GM18868 (cell line): ENCODE measurements at regions not wholly inside any gene's neighbourhood (a gene's known extent, or its start where the extent isn't known, plus 50 kb on each side); places are given as distances from the start of the nearest gene placed in this dataset.

Experiments used
- ATAC-seq: cut with Tn5 transposase; IDR thresholded peaks from one replicate; pipeline ENCODE4 v1.9.1; 2021; ENCODE audit warnings: mild to moderate bottlenecking, moderate library complexity; ENCODE audit not compliant: unreplicated experiment

DNA sequence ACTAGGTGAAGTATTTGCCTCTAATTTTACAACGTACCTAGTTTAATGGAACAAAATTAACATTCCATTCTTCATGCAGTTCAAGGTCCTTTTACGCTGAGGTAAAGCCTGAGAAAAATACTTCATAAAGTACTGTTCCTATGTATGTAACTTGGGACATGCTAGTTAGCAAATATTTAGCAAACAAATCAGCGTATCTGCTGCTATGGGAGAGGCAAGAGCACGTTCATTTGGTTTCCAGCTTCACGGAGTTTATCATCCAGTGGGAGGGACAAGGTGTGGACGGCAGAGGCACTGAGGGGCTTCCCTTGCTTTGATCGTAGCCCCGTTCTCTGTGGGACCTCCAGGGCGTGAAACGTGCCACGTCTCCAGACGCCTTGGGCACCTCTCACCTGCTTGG lies 248.8 kb downstream of the IRS2 start:
- ATAC-seq, result no peak

GRCh38 chr13:109533350-109533749 lies 253.0 kb downstream of the IRS2 start:
- no peak for ATAC-seq

- no peak for ATAC-seq
Observed at GRCh38 chr13:109529964-109530363, 256.4 kb downstream of the IRS2 start.

GRCh38 chr13:109521719-109522118 lies 264.7 kb downstream of the IRS2 start:
- no peak for ATAC-seq

DNA sequence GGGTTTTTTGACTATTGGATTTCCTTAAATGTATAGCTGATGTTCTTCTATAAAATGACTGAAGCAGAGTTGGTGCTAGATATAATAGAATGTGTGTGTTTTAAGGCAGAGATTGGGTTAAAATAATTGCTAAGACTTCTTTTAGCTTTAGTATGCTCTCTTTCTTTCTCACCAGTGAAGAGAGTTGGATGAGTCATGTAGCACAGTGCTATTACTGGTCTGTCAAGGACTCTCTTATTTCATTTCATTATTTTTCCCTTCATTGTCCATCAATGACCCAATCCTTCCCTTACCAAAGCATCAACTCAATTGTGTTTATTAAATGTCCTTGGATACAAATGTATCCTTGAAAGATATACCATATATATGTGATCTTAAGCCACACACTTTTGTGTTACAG lies 268.9 kb downstream of the IRS2 start:
- ATAC-seq, result no peak

DNA sequence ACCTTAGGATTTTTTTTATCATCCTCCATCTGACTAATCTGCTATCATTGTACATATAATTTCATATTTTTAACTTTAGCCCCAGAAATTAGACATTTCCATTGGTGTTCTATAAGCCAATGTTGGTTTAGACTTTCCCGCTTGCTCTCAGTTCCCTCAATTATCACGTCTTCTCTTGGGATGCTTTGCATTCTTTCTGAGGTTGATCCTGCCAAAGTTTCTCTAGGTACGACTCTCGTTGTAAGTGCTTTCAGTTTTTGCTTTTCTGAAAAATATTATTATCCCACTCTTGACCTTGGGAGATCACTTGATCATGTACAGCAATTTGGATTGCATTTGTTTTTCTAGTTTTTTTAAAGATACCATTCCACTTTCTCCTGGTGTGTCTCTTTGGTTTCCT lies 270.2 kb downstream of the IRS2 start:
- ATAC-seq, result no peak

GRCh38 chr13:109510013-109510412 lies 276.4 kb downstream of the IRS2 start:
- no peak for ATAC-seq

- ATAC-seq, result no peak
Observed at GRCh38 chr13:109509154-109509900, 277.1 kb downstream of the IRS2 start.

DNA sequence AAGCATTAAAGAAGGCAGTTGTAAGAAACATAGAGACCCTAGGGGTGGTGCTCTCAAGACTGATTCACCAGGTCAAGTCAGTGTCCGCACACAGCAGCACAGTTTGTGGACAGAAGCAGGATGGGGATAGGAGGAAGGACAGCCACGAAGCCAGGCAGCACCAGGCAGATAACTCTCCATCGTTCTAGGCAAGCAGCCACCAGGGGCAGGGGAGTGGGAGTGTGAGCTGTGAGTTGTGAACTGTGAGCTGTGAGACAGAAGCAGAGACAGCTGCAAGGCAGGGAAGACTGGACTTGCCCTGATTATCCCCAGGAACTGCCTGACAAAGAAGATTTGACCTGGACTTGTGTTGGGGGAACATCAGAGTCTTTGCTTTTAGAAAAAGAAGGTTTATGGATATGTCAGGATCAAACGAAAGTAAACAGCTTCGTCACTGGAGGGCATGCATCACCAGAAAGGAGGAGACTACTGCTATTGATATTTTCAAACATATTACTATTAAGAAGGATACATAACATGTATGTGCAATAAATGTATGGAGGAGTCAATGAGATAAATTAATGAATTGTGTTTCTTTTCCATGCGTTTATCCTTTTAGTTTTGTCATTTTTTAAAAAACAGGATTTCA lies 286.1 kb downstream of the IRS2 start:
- ATAC-seq, result no peak

GRCh38 chr13:109497917-109498316 lies 288.5 kb downstream of the IRS2 start:
- ATAC-seq, result no peak

- no peak for ATAC-seq
Observed at GRCh38 chr13:109496216-109496615, 290.2 kb downstream of the IRS2 start.

DNA sequence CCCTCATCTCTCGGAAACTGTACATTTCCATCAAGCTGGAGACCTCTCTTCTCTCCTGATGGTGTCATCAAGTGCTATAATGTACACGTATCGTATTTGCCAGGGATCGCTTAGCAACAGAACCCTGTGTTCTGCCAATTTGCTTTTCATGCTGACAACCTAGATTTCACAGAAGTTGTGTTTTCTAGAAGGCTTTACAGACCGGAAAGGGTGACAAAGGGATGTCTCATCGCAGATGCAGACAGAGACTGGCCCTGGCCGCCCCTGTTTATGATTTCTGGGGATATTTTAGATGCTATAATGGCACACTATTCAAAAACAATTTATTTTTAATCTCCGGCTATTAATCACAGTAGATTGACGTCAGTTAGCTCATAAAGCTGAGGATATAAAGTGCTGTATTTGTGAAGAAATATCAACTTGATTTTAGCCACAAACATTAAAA lies 291.4 kb downstream of the IRS2 start:
- ATAC-seq, result no peak

DNA sequence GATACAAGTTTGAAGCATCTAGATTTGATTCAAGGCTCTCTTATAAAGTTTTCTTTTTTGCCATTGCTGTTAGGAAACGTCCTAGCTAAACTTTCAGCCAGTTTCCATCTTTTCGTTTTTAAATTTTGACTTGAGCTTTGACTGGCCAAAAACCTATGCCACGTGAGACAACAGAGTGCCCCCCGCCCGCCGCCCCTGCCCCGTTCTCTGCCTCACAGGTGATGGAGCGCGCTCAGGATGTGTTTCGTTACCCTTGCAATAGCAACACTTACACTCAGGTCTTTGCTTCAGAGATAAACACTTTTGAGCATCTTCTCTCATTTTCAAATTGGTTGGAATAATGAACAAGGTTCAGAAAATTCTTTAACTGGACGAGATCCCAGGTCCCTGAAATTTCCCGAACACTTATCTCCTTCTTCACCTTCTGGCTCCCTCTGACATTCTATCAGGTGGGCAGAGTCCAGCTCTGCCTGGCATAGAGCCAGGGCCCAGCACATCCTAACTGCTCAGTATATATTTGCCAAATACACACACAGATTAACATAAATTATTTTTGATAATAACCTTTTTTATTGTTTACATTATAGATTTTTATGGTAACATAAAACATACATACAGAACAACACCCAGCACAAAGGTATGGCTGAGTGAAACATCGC lies 301.1 kb downstream of the IRS2 start:
- ATAC-seq, result no peak

DNA sequence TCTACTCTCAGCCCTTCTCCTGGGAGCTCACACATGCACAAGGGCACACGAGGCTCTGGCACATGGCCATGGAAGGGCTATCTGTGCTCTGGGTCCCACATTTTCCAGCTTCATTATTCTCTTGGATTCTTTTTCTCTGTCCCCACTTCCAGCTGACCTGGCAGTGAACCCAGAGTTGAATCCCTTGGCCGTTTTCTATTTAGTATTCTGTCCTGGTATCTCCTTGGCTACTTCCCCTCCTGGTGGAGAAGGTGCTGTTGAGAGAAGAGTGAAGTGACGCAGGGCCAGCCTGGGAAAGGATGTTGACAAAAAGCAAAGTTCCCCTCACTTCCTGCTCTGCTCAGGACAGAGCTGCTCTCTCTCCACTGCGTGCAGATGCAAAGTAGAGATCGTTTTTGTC lies 303.1 kb downstream of the IRS2 start:
- no peak for ATAC-seq

GRCh38 chr13:109481040-109481439 lies 305.3 kb downstream of the IRS2 start:
- no peak for ATAC-seq

- no peak for ATAC-seq
Observed at GRCh38 chr13:109480011-109480955, 306.1 kb downstream of the IRS2 start.

GRCh38 chr13:109479534-109479933 lies 306.8 kb downstream of the IRS2 start:
- no peak for ATAC-seq

GRCh38 chr13:109476001-109476400 lies 310.4 kb downstream of the IRS2 start:
- no peak for ATAC-seq

DNA sequence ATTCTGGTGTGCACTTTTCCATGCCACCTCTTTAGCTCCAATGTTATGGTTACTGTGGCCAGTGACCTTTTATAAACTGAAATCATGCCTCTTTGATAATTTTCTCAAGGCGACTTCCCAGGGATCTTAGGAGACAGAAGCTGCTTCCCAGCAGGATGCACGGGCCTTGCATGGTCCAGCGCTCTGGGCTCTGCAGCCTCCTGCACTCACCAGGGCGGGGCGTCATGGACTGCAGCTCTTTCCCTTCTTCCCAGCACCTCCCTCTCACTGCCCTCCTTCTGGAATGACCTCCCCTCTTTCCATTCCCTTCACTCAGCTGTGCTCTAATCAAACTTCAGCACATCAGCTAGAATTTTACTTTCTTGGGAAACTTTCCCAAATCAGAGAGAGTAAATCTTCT lies 318.3 kb downstream of the IRS2 start:
- no peak for ATAC-seq

DNA sequence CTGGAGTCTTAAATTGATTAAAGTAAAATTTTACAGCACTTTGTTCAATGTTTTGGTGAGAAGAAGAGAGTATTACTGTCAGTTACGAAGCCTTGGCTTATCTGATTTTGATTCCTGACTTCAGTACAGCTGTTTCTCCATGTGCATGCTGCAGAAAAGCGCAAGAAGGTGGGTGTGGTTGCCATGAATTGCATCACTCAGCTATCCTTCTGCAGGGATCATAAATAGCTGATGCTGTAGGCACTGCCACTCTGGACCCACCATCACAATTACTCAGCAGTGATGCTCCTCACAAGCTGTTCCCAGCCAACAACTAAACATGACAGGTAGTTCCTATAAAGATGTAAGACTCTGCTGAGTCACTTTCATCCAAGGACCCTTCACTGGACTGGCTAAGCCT lies 321.2 kb downstream of the IRS2 start:
- ATAC-seq, result no peak
